Gastrocnemius medialis (tissue), 4 donors: ENCODE measurements at regions not wholly inside any gene's neighbourhood (a gene's known extent, or its start where the extent isn't known, plus 50 kb on each side); places are given as distances from the start of the nearest gene placed in this dataset.

ENCODE experiments used
- ATAC-seq, 2 donors: fragments of 150-250 bp; one replicate each; pipeline ENCODE4 v1.9.1; 2016
- DNase-seq, 2 donors: peaks; one replicate each; pipeline ENCODE4 v3.0.0-alpha.2; 2019
- H3K27ac ChIP-seq, 4 donors: fragments of 200-600 bp; sonication (generic); 1 replicate in 1 of 4; 2 replicates in 3 of 4; pipeline ENCODE4 v1.5.1; 2016 to 2018; ENCODE audit warnings: mild to moderate bottlenecking in 2 of 4, moderate library complexity in 1 of 4
- H3K27me3 ChIP-seq, 3 donors: fragments of 200-600 bp; sonication (generic) in 2 of 3; 1 replicate in 1 of 3; 2 replicates in 2 of 3; pipeline versions ENCODE4 v1.5.1 to v1.6.0; 2016 to 2019; ENCODE audit warnings: mild to moderate bottlenecking in 1 of 3, moderate library complexity in 1 of 3
- H3K36me3 ChIP-seq, 2 donors: fragments of 200-600 bp; sonication (generic) in 1 of 2; one replicate each; pipeline ENCODE4 v1.5.1; 2017 to 2018
- H3K4me1 ChIP-seq, 2 donors: fragments of 200-600 bp; sonication (generic) in 1 of 2; one replicate each; pipeline ENCODE4 v1.5.1; 2016 to 2017; ENCODE audit warnings: mild to moderate bottlenecking in 2 of 2
- H3K4me3 ChIP-seq, 4 donors: fragments of 200-600 bp; sonication (generic) in 3 of 4; 1 replicate in 1 of 4; 2 replicates in 3 of 4; pipeline ENCODE4 v1.5.1; 2016 to 2019; ENCODE audit warnings: mild to moderate bottlenecking in 2 of 4
- H3K9me3 ChIP-seq, 3 donors: fragments of 200-600 bp; sonication (generic) in 2 of 3; 1 replicate in 1 of 3; 2 replicates in 2 of 3; pipeline ENCODE4 v1.5.1; 2016 to 2019
- CTCF ChIP-seq, 5 experiments: fragments of 450-650 bp in 3 of 5; fragments of 200-600 bp in 2 of 5; sonication (generic) in 2 of 5; IDR thresholded peaks in 4 of 5; conservative IDR thresholded peaks in 1 of 5; 1 replicate in 4 of 5; 2 replicates in 1 of 5; pipeline ENCODE4 v1.5.1; 2016 to 2019; ENCODE audit warnings: antibody characterized with exemption in 5 of 5, mild to moderate bottlenecking in 3 of 5, moderate library complexity in 3 of 5
- POLR2A ChIP-seq, 2 donors: fragments of 450-650 bp; IDR thresholded peaks; one replicate each; pipeline ENCODE4 v1.6.1; 2017; ENCODE audit warnings: antibody characterized with exemption in 2 of 2, mild to moderate bottlenecking in 2 of 2, moderate library complexity in 2 of 2
- in situ Hi-C, 4 donors: fragments of 200-750 bp; cut with MboI; loops; one replicate each; pipeline versions ENCODE4 v1.15.0 to v1.8.0; 2017; ENCODE audit warnings: low sequenced_read_pairs in 4 of 4
- intact Hi-C: fragments of 100-400 bp; cut with DNase I; formaldehyde crosslinking; loops from one replicate; pipeline ENCODE4 v1.15.1; 2023; ENCODE audit warnings: low total_unique reads

GRCh38 chr18:33851546-33852078, 273.6 kb downstream of the ASXL3 start:
- DNase-seq: no peak
- Histone ChIP-seq H3K27me3 (no peaks in the 10 kb centered on the region), H3K4me3 (no peak overlapping the region), H3K27ac (no peak overlapping the region), H3K9me3 (no peaks in the 10 kb centered on the region), H3K4me1 (no peaks in the 10 kb centered on the region), H3K36me3 (no peaks in the 10 kb centered on the region)
- intact Hi-C loops (no loop called here), in situ Hi-C loops (no loop called here)
- ATAC-seq: no peak
- TF ChIP-seq POLR2A (IDR thresholded peaks at IDR 0.05) (no peak), CTCF (IDR thresholded peaks at IDR 0.05 in 4 of 5, conservative IDR thresholded peaks at IDR 0.05 in 1 of 5) (no peak)

GRCh38 chr18:33849731-33850130, 271.7 kb downstream of the ASXL3 start:
- TF ChIP-seq CTCF (IDR thresholded peaks at IDR 0.05 in 4 of 5, conservative IDR thresholded peaks at IDR 0.05 in 1 of 5) (no peak), POLR2A (IDR thresholded peaks at IDR 0.05) (no peak)
- no peaks in the 10 kb centered on the region for H3K36me3 ChIP-seq
- DNase-seq (no peak), ATAC-seq (no peak)
- in situ Hi-C loops: loop anchor here in 1 of 4 donors (25.0 kb wide), 1 partner anchor 112 kb away; no protein-coding TSS in a partner anchor
- no peaks in the 10 kb centered on the region for H3K4me1 ChIP-seq
- intact Hi-C loops: no loop called here
- no peak overlapping the region for H3K27ac ChIP-seq
- no peaks in the 10 kb centered on the region for H3K27me3 ChIP-seq
- H3K4me3 ChIP-seq: no peak overlapping the region
- no peaks in the 10 kb centered on the region for H3K9me3 ChIP-seq

- Histone ChIP-seq H3K36me3 (no peaks in the 10 kb centered on the region), H3K9me3 (no peaks in the 10 kb centered on the region), H3K27ac (no peak overlapping the region), H3K4me3 (no peak overlapping the region), H3K27me3 (no peaks in the 10 kb centered on the region), H3K4me1 (no peaks in the 10 kb centered on the region)
- ATAC-seq (no peak), DNase-seq (no peak)
- in situ Hi-C loops: loop anchor here in 1 of 4 donors (25.0 kb wide), 1 partner anchor 107 kb away; no protein-coding TSS in a partner anchor
- no peak for TF ChIP-seq CTCF (IDR thresholded peaks at IDR 0.05 in 4 of 5, conservative IDR thresholded peaks at IDR 0.05 in 1 of 5)
- TF ChIP-seq POLR2A (IDR thresholded peaks at IDR 0.05): no peak
- intact Hi-C loops: no loop called here
Measured at GRCh38 chr18:33844232-33844631, 266.2 kb downstream of the ASXL3 start.

- ATAC-seq (no peak), DNase-seq (no peak)
- Histone ChIP-seq H3K36me3 (no peaks in the 10 kb centered on the region), H3K27me3 (no peaks in the 10 kb centered on the region), H3K4me1 (no peaks in the 10 kb centered on the region), H3K9me3 (no peaks in the 10 kb centered on the region), H3K4me3 (no peak overlapping the region), H3K27ac (no peak overlapping the region)
- in situ Hi-C loops (loop anchor here in 1 of 4 donors (25.0 kb wide), 1 partner anchor 104 kb away; no protein-coding TSS in a partner anchor), intact Hi-C loops (no loop called here)
- TF ChIP-seq CTCF (IDR thresholded peaks at IDR 0.05 in 4 of 5, conservative IDR thresholded peaks at IDR 0.05 in 1 of 5) (no peak), POLR2A (IDR thresholded peaks at IDR 0.05) (no peak)
Measured at GRCh38 chr18:33841221-33841967, 263.4 kb downstream of the ASXL3 start.
